Endothelial cell (in vitro differentiated cells): ENCODE measurements at regions not wholly inside any gene's neighbourhood (a gene's known extent, or its start where the extent isn't known, plus 50 kb on each side); places are given as distances from the start of the nearest gene placed in this dataset.

ENCODE experiments used
- DNase-seq: peaks from one replicate; pipeline ENCODE4 v3.0.0; 2021; ENCODE audit warnings: low spot score
- H3K27ac Mint-ChIP-seq: one replicate; pipeline ENCODE4 v1.8.0; 2021; ENCODE audit warnings: mixed read lengths, inconsistent platforms; ENCODE audit not compliant: unreplicated experiment
- H3K27me3 Mint-ChIP-seq: one replicate; pipeline ENCODE4 v1.8.0; 2021; ENCODE audit warnings: mild to moderate bottlenecking, moderate library complexity, mixed read lengths, inconsistent platforms; ENCODE audit not compliant: unreplicated experiment
- H3K36me3 Mint-ChIP-seq: one replicate; pipeline ENCODE4 v1.8.0; 2021; ENCODE audit warnings: mild to moderate bottlenecking, low read depth, mixed read lengths, inconsistent platforms; ENCODE audit not compliant: unreplicated experiment
- H3K4me1 Mint-ChIP-seq: one replicate; pipeline ENCODE4 v1.8.0; 2021; ENCODE audit warnings: mild to moderate bottlenecking, mixed read lengths, inconsistent platforms; ENCODE audit not compliant: unreplicated experiment
- H3K4me3 Mint-ChIP-seq: one replicate; pipeline ENCODE4 v1.8.0; 2021; ENCODE audit warnings: mild to moderate bottlenecking, mixed read lengths, inconsistent platforms; ENCODE audit not compliant: unreplicated experiment
- H3K9me3 Mint-ChIP-seq: one replicate; pipeline ENCODE4 v1.8.0; 2021; ENCODE audit warnings: mixed read lengths, inconsistent platforms; ENCODE audit not compliant: unreplicated experiment
- TF ChIP-seq, protein P1 (sequence below): fragments of 200-600 bp; sonication (generic); IDR thresholded peaks from one replicate; pipeline ENCODE4 v1.5.0; 2021; ENCODE audit warnings: antibody characterized with exemption; ENCODE audit not compliant: unreplicated experiment

DNA sequence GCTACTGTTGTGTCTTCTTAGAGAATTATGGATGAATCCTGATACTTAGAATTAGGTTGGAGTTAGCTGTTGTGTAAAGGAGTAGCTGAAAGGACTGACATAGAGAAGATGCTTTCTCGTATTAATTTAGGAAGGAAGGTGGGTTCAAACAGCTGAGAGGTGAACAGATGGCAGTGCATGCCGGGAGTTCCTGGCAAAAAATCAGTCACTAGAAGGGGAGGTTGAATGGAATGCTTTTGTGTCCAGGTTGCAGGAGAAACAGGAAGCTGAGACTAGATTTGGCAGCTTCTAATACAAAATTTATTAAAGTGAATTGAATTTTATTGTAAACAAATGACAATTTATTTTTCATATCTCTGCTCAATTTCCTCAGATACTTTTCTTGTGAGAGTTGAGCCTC, 70.8 kb downstream of the BTG1 start:
- Mint-ChIP-seq H3K36me3 (no peaks in the 10 kb centered on the region), H3K4me1 (peaks cover 2% of the 10 kb centered on the region), H3K9me3 (no peaks in the 10 kb centered on the region), H3K27me3 (no peaks in the 10 kb centered on the region), H3K27ac (no peak overlapping the region), H3K4me3 (no peak overlapping the region)
- TF ChIP-seq, protein P1, sequence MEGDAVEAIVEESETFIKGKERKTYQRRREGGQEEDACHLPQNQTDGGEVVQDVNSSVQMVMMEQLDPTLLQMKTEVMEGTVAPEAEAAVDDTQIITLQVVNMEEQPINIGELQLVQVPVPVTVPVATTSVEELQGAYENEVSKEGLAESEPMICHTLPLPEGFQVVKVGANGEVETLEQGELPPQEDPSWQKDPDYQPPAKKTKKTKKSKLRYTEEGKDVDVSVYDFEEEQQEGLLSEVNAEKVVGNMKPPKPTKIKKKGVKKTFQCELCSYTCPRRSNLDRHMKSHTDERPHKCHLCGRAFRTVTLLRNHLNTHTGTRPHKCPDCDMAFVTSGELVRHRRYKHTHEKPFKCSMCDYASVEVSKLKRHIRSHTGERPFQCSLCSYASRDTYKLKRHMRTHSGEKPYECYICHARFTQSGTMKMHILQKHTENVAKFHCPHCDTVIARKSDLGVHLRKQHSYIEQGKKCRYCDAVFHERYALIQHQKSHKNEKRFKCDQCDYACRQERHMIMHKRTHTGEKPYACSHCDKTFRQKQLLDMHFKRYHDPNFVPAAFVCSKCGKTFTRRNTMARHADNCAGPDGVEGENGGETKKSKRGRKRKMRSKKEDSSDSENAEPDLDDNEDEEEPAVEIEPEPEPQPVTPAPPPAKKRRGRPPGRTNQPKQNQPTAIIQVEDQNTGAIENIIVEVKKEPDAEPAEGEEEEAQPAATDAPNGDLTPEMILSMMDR = no peak
- DNase-seq = no peak

DNA sequence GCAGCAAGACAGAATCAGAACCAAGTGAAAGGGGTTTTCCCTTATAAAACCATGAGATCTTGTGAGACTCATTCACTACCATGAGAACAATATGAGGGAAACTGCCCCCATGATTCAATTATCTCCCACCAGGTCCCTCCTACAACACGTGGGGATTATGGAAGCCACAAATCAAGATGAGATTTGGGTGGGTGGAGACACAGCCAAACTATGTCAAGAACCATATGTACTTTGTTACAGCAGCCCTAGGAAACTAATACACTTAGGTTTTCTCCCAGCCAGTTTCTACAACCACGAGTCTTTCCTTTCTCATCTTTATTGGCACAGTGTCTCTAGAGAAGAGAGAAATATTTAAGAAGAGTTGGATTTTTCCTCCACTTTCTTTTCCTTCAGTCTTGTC, 72.6 kb downstream of the BTG1 start:
- H3K36me3 Mint-ChIP-seq = no peaks in the 10 kb centered on the region
- H3K9me3 Mint-ChIP-seq = no peaks in the 10 kb centered on the region
- no peaks in the 10 kb centered on the region for H3K27me3 Mint-ChIP-seq
- TF ChIP-seq, protein P1 = no peak
- no peak overlapping the region for H3K27ac Mint-ChIP-seq
- DNase-seq = no peak
- H3K4me3 Mint-ChIP-seq = no peak overlapping the region
- peaks cover 2% of the 10 kb centered on the region for H3K4me1 Mint-ChIP-seq

DNA sequence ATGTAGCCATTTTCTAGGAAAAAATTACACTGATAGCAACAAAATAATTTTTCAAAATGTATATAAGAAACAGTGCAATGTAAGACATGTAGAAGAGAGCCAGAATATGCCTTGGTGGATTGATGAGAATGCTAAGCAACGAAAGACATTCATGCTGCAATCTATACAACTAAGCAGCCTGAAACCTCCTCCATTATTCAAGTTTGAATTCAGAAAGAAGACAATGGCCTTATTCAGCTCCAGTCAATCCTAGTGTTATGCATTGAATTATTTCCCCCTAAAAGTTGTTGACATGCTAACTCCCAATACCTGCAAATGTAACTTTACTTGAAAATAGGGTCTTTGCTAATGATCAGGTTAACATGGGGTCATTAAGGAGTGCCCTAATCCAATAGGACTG, 73.5 kb downstream of the BTG1 start:
- no peak for DNase-seq
- TF ChIP-seq, protein P1 = no peak
- H3K36me3 Mint-ChIP-seq = no peaks in the 10 kb centered on the region
- no peak overlapping the region for H3K27ac Mint-ChIP-seq
- no peak overlapping the region for H3K4me3 Mint-ChIP-seq
- H3K9me3 Mint-ChIP-seq = no peaks in the 10 kb centered on the region
- H3K4me1 Mint-ChIP-seq = peaks cover 2% of the 10 kb centered on the region
- H3K27me3 Mint-ChIP-seq = no peaks in the 10 kb centered on the region

DNA sequence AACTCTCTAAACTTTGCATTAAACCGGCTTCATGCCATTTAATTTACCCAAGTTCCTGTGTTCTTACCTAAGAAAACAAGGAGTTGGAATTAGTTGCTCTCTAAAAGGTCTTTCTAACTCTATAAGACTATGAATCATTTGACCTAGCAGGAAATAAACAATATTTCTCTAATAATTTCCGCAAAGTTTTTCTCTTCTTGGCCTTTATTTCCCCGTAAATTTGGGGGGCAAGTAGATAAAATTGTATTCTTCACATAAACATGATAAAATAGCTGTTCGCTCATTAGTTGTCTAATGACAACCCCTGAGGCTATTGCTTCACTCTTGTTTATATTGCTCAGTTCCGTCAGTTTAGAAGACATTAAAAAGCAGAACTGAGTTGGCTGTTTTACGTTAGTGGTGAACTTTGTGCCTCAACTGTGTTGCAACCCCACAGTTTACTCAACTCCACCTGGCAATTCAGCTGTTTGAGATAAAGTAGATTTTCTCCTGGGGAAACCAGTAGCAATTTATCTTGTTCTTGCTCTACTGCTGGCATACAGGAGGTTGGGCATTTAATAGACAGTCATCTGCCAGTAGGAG, 74.7 kb downstream of the BTG1 start:
- TF ChIP-seq, protein P1 = no peak
- Mint-ChIP-seq H3K27ac (no peak overlapping the region), H3K4me1 (no peaks in the 10 kb centered on the region), H3K9me3 (no peaks in the 10 kb centered on the region), H3K27me3 (no peaks in the 10 kb centered on the region), H3K36me3 (no peaks in the 10 kb centered on the region), H3K4me3 (no peak overlapping the region)
- DNase-seq = no peak

DNA sequence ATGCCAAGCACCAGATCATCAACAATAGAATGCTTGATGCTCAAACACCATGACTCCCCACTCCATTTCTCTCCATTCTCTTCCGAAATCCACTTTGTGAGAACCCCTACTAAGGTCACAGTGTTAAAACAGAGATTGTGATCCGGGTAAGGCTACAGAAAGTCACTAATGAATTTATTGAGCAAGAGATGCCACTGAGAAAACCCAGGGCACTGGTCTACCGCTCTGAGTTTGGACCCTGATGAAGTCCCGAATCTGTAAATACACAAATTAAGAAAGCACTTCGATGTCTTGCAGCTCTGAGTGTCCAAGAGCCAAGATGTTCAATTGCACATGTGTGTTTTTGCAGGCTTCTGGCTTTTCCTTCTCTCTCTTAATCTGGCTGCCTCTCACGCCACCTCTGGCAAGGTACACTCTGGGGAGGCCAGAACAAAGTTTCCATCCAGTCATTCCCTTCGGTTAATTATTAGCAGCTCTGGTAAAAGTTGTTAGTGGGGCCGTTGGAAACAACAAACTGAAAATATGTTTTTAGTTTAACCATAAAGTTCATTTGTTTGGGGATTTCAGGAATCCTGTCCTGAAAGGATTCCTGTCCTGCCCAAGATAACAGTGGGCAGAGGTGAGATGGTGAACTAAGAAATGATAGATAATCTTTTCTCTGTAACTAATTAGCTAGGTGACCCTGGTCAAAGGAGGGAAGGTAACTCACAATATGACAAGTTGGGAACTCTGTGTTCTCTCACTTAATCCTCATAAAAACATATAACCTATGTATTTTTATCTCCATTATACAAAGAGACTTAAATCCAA, 75.4 kb downstream of the BTG1 start:
- no peaks in the 10 kb centered on the region for H3K27me3 Mint-ChIP-seq
- no peaks in the 10 kb centered on the region for H3K9me3 Mint-ChIP-seq
- no peaks in the 10 kb centered on the region for H3K36me3 Mint-ChIP-seq
- H3K4me3 Mint-ChIP-seq = no peak overlapping the region
- DNase-seq = no peak
- no peaks in the 10 kb centered on the region for H3K4me1 Mint-ChIP-seq
- H3K27ac Mint-ChIP-seq = no peak overlapping the region
- TF ChIP-seq, protein P1 = no peak
